CD4-positive, alpha-beta T cell treated with Interferon alpha-2 for 1 hour (primary cell): ENCODE measurements at regions not wholly inside any gene's neighbourhood (a gene's known extent, or its start where the extent isn't known, plus 50 kb on each side); places are given as distances from the start of the nearest gene placed in this dataset.
"Not testable (repeated sequence)": the region's sequence is repeated elsewhere in the genome, so short reads cannot be mapped to it uniquely, and the experiment has no call there.

Source experiments
- DNase-seq, 2 donors: peaks; one replicate each; pipeline ENCODE4 v3.0.0-alpha.2; 2020 to 2022

DNA sequence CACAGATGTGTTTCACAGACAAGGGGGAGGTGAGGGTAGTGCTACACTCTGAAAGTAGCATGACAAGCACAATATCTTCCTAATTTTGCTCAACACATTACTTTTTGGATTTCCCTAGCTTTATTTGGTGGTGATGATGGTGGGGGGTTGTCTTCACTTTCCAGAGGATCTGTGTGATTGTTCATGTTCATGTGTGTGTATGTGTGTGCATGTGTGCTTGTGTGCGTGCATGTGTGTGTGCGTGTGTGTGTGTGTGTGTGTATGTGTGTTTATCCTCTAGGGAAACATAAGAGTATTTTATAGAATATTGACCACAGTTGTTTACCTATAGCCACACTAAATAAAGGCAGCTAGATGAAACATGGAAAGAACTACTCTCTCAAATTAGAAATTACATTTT is 183.8 kb upstream of the EYA4 start:
- DNase-seq: no peak

DNA sequence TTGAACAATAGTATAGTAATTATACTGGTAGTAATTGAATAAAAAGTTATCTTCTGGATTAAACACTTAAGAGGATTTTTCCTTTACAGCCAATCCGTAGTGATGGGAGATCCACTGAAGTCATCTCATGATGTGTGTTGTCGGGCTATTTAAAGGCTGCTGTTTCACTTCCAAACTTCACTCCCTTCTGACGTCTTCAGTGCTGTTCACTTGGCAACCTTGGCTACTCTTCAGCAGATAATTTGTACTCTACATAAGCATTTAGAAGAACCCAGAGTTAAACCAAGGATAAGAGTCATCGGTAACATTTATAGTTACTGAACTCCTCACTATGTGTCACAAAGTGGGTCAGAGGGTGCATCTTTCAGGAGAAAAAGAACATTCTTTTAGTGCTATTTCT is 179.1 kb upstream of the EYA4 start:
- DNase-seq: peak in 1 of 2 donors; percentile 7

GRCh38 chr6:133062696-133063306 is 178.4 kb upstream of the EYA4 start:
- DNase-seq: peak; percentile 2 to 24

DNA sequence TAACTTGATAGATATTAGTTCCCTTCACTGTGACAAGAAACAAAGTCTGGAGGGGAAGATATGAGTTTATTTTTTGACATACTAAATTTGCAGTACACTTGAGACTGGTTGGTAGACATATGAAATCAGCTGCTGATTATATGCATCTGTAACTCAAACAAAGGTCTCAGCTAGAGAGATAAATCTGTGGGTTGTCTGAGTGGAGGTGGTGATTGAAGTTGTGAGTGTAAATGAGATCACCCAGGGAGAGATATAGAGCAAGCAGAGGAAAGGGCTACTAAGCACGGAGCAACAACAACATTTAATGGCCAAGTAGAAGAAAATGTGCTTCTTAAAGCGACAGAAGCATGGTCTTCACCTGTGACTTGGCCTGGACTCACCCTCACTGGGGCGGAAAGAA is 173.2 kb upstream of the EYA4 start:
- no peak for DNase-seq

- no peak for DNase-seq
These were observed 170.6 kb upstream of the EYA4 start for GRCh38 chr6:133070410-133071043.

GRCh38 chr6:133079901-133080300 is 161.3 kb upstream of the EYA4 start:
- DNase-seq: no peak

DNA sequence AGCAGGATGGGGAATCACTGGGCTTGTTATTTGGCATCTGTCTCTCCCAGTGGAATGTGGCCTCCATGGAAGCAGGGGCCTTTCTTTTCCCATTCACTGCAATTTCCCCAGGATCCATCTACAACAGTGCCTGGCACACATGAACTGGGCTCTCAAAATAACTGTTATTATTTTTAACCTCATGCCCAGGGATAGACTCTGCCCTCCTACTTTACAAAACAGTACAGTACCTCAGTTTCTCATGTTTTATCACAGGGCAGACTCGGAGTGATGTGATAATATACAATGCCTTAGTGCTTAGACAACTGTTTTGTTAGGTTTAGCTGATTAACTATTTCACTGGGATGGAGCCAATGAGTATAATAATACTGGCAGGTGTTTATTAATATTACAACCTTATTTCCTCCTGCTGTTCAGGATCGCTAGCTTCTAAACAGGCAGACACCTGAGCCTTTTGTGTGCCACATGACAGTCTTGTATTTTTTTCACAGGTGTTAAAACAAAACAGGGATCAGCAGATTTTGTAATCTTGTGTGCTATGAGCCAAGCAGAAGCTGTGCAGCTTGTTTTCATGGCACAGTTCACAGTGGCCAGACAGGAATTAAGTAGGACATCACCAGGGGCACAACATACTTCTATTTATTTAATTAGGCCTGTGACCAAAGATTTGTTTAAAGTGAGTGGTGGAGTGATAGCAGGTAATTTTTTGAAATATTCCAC is 157.7 kb upstream of the EYA4 start:
- no peak for DNase-seq

DNA sequence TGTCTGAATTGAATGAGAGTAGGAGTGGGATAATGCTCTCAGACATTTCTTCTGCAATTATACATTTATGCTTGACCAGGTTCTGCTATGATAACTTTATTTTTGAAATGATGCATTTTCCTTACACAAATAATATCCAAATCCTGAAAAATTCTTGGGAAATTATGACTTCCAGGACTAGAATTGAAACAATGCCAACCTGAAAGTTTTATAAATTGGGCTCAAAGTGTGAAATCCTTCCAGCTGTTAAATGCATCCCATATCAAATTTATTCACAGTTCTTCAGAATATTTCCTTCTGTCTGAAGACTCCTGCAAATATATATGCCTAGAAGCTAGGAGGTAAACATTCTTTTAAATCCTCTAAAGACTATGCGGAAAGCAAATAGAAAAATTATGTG is 155.7 kb upstream of the EYA4 start:
- no peak for DNase-seq

DNA sequence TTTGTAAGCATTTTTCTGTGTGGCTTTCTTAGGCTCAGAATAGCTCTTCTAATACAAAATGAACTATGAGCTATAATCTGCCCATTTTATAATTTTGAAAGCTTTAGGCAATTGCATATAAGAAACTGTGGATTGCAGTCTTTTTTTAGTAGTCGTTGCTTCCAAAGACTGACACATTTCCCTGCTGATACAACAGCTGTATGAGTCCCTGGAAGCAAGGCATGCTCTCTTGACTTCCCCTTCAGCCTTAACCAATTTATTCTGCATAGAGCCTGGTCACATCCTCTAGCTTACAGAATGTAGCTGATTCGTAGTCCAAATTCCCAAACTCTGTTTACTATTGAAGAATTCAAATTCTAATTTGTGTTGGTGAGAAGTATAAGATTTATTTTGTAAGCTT is 155.3 kb upstream of the EYA4 start:
- DNase-seq: no peak

DNA sequence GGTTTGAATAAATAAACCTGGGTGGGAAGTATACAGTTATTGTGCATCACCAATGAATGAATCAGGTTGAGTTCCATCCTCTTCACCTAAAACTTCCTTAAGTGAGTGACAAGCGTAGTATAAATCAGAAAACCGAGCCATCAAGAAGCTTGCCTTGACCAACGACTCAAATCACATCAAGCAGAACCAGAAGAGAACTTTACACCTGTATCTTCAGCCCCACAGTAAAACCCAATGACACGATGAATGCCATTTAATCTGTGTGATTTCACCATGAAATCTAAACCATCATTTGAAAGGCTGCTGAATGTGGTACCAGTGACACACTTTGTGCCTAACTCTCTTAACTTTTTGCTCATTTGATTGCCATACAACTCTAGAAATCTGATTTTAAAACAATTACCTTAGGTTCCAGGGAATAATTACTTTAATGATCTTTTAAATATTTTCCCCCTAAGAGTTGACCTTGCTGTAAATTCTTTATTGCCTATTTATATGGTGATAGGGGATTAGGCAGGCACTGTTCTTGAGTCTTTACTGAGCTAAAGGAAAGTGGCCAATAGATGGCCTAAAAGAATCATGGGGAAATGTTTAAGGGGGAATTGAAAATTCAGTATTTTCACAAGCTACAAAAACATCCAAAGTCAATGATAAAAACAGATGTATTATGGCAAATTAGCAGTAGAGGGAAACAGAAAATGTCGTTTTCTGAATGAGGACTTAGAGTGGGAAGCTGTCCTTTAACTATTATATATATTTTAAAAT is 152.0 kb upstream of the EYA4 start:
- DNase-seq: no peak

- no peak for DNase-seq
These were observed 149.0 kb upstream of the EYA4 start for GRCh38 chr6:133092199-133092598.

- DNase-seq: no peak
These were observed 148.4 kb upstream of the EYA4 start for GRCh38 chr6:133092771-133093170.

DNA sequence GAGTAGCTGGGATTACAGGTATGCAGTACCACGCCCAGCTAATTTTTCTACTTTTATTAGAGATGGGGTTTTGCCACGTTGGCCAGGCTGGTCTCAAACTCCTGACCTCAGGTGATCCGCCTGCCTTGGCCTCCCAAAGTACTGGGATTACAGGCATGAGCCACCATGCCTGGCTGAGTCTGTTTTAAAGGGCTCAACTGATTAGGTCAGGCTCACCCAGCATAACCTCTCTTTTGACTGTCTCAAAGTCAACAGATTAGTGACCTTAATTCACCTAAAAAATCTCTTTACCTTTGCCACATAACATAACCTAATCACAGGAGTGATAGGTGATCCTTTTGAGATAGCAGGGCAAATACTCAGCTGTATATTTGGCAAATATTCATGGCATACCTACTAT is 147.9 kb upstream of the EYA4 start:
- DNase-seq: not testable (repeated sequence)

GRCh38 chr6:133093956-133094355 is 147.2 kb upstream of the EYA4 start:
- DNase-seq: no peak

- no peak for DNase-seq
These were observed 143.9 kb upstream of the EYA4 start for GRCh38 chr6:133097208-133097607.

- no peak for DNase-seq
These were observed 141.6 kb upstream of the EYA4 start for GRCh38 chr6:133099573-133099972.

DNA sequence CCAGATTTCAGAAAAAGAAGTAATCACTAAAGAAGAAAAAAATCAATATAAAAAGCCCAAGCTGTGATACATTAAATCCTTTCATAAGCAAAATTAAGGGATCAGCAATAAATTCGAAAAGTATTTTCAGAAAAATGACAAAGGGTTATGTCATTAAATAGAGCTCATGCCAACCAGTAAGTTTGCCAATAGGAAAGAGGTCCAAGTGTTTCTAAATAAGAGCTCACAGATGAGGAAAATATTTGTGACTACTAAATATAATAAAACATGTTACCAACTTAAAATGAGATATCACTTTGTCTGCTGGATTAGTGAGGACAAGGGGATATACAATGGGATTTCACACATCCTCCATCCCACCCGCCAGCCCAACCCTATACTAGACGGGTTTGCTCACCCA is 140.3 kb upstream of the EYA4 start:
- DNase-seq: no peak

GRCh38 chr6:133101790-133102189 is 139.4 kb upstream of the EYA4 start:
- DNase-seq: no peak

DNA sequence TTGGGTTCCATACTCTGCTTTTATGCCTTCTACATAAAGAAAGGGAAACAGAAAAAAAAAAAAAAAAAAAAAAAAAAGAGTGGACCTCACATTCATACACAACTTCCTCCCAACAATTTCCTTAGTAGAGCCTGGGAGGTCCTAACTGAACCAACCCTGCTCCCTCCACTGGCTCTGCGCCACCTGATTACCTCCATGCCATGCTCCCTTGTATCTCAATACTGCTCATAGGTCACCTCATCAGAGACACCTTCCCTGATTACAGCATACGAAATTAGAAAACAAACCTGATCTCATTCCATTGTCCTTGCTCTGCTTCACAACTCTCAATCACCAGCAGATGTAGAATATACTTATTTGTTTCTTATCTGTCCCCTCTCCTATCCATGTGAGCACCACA is 134.2 kb upstream of the EYA4 start:
- no peak for DNase-seq

DNA sequence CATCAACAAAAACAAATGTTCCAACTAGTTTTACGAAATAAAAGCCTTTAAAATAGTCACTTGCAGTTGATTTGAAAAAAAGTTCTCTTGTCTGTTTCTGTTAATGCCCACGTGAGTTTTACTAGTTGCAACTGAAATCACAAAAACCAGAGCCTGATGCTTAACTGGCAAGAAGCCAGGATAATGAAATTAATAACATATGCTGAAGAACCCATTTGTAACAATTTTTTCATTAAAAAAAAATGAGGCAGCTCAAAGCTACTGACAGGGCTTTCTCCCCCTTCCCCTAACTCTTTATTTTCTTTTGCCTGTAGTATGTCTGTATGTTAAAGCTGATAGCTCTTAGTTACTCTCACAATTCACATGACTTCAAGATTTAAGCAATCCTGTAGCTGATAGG is 132.7 kb upstream of the EYA4 start:
- DNase-seq: no peak

DNA sequence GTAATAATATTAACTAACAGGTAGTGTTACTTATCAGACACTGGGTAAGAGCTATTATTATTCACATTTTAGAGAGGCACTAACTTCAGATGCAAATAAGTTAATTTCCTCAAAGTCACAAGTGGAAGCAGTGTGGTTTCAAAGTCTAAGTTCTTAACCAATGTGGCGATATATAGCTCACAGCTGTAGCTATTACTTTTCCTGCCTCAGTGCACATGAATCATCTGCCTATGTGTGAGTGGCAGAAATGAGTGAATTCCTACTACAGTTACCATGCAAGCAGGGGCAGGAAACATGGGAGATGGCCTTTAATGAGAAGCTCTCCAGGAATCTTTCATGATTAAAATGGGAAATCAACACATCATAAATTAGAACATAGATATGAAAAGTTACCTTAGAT is 126.2 kb upstream of the EYA4 start:
- DNase-seq: no peak

DNA sequence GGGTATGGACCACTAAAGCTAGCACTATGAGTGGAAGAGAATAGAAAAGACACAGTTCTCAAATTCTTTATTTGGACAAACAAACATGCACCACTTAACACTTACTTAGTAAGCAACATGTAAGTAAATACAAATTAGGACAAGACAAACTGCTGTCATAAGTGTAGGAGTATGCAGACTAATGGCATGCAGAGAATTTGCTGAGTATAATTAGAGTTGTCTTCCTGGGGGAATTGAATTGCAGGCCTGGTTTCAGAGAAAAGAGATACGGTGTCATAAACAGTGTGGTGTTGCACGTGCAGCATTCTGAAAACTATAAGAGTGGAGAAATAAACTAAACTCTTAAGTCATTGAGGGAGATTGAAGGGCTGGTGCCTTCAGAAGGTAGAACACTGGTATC is 125.2 kb upstream of the EYA4 start:
- no peak for DNase-seq

- no peak for DNase-seq
These were observed 113.0 kb upstream of the EYA4 start for GRCh38 chr6:133128191-133128590.

- DNase-seq: no peak
These were observed 111.6 kb upstream of the EYA4 start for GRCh38 chr6:133129556-133129955.
